AG09309 (cell line): ENCODE measurements at regions not wholly inside any gene's neighbourhood (a gene's known extent, or its start where the extent isn't known, plus 50 kb on each side); places are given as distances from the start of the nearest gene placed in this dataset.

Source experiments
- DNase-seq: peaks from one replicate; pipeline ENCODE4 v3.0.0-alpha.2; 2010; ENCODE audit warnings: low read depth
- H3K4me3 ChIP-seq: 2 replicates; pipeline ENCODE4 v1.5.1; 2011; ENCODE audit warnings: mild to moderate bottlenecking, low read depth, low read length, moderate library complexity; ENCODE audit not compliant: control insufficient read depth
- TF ChIP-seq, protein P1 (sequence below): IDR thresholded peaks from 2 replicates; pipeline ENCODE4 v1.5.1; 2011; ENCODE audit warnings: mild to moderate bottlenecking, low read depth, low read length, inconsistent platforms; ENCODE audit not compliant: insufficient read depth, control insufficient read depth; ENCODE audit errors: missing control alignments

DNA sequence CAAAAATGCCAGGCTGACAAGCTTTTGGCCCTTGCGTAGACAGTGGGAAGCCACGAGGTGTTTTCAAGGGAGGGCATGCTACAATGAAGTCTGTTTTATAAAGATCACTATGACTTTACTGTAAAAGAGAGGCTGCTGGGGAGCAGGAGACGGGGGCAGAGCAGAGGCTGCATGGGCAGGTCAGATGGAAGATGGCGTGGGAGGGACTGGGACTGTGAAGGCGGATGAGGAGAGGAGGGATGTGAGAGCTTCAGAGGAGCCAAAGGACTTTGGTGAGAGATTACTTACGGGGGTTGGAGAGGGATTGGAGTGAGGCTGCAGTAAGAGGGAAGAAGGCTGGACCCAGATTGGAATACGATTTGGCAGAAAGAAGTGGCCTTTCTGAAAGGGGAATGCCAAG lies 86.6 kb upstream of the PCBD1 start:
- TF ChIP-seq, protein P1, sequence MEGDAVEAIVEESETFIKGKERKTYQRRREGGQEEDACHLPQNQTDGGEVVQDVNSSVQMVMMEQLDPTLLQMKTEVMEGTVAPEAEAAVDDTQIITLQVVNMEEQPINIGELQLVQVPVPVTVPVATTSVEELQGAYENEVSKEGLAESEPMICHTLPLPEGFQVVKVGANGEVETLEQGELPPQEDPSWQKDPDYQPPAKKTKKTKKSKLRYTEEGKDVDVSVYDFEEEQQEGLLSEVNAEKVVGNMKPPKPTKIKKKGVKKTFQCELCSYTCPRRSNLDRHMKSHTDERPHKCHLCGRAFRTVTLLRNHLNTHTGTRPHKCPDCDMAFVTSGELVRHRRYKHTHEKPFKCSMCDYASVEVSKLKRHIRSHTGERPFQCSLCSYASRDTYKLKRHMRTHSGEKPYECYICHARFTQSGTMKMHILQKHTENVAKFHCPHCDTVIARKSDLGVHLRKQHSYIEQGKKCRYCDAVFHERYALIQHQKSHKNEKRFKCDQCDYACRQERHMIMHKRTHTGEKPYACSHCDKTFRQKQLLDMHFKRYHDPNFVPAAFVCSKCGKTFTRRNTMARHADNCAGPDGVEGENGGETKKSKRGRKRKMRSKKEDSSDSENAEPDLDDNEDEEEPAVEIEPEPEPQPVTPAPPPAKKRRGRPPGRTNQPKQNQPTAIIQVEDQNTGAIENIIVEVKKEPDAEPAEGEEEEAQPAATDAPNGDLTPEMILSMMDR: no peak
- H3K4me3 ChIP-seq: no peak overlapping the region
- no peak for DNase-seq

DNA sequence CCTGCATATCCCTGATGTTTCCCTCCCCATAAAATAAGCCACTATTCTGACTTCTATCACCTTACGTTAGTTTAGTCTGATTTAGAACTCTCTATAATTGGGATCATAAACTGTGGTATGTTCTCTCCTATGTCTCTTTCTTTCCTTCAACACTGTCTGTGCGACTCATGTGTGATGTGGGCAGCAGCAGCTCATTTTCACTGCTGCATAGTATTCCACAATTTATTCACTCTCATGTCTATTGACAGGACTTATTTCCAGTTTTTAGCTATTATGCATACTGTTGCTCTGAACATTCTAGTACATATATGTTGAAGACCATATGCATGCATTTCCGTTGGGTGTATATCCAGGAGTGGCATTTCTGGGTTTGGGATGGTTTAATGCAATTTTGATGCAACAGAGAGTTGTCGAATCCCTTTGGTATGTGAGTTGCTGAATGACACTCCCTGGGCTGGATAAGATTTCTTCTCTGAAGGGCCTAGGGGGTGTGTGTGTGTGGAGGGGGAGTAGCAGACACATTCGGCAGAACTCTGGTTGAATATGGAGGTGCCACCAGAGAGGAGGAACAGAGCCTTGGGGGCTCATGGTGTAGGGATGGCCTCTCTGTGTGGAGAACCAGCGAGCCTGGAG lies 87.8 kb upstream of the PCBD1 start:
- no peak for DNase-seq
- no peak overlapping the region for H3K4me3 ChIP-seq
- TF ChIP-seq, protein P1: no peak

DNA sequence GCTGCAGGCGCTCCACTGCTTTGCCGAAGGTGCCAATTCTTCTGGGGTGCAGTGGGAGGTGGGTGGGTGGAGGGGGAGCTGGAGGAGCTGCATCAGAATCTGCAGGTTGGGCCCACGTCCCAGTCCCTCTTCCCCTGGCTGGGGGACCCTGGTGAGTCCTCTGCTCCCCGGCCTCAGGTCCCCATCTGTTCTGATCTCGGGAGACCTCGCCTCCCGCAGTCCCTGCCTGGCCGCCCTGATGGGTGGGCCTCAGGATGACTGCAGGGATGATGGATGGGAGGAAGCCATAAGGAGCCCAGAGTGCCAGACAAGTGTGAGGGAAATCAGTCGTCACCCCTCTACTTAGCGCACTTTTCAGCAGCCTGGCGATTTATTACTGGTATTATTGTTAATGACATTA lies 89.3 kb upstream of the PCBD1 start:
- H3K4me3 ChIP-seq: no peak overlapping the region
- TF ChIP-seq, protein P1: no peak
- no peak for DNase-seq

DNA sequence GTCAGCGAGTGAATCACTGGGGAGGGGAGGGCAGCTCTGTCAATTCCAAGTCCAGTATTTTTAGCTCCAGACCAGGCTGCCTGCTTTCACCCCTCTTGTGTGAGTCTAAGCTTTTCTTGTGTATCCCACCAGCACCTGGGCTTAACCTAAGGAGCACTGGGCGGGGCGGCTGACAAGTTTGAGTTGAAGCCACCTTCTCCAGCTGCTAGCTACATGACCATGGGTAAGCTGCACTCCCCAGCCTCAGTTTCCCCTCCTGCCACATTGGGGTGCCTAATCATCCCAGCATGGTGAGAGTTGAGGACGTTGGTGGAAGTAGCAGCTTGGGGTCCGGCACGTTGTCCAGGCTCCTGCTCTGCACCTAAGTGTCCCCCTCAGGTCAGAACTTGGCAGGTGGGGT lies 89.8 kb upstream of the PCBD1 start:
- H3K4me3 ChIP-seq: no peak overlapping the region
- TF ChIP-seq, protein P1: no peak
- DNase-seq: no peak

DNA sequence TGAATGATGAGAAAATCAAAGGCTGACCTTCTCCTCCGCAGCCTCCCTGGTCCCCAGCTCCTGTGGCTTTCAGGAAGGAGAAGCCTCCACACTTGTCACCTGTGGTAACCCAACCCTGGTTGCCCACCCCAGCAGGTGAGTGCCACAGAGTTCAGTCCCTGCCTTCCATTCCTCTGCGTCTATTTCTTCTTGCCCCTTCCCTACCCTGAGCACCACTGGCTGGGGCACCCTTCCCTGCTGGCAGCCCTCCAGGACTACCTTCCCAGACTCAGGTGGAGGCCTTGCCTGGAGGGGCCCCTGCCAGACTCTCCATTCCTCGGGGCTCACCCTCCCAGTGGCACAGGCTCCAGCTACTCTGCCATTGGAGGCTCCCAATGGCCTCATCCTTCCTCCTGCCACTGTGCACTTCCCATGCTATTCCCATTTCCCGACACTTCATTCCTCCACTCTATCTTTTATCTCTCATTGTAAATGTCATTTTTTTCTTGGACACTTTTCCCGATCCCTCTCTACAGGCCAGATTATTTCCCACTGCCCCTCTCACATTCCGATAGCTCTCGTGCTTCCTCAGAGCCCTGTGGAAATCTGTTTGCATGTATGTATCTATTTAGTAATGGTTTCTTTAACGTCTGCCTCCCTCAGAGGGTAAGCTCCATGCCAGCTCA lies 90.6 kb upstream of the PCBD1 start:
- TF ChIP-seq, protein P1: no peak
- no peak overlapping the region for H3K4me3 ChIP-seq
- DNase-seq: no peak

DNA sequence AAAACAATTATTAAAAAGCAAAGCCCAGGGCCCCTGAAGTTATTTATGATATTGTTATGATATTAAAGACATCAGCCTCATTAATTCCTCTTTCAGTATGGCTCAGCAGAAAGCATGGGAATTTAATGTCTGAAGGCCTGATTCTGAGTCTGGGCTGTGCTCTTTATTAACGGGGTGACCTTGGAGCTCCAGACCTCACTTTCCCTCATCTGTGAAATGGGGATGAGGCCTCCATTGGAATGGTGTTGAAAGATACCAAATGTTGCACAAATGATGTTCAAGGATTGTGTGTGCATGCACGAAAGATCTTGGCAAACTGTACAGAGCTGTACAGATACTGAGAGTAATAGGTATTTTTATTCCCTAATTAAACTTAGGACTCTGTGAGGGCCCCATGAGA lies 92.3 kb upstream of the PCBD1 start:
- no peak for DNase-seq
- TF ChIP-seq, protein P1: no peak
- no peak overlapping the region for H3K4me3 ChIP-seq
